Nephron (organoid): ENCODE measurements at regions not wholly inside any gene's neighbourhood (a gene's known extent, or its start where the extent isn't known, plus 50 kb on each side); places are given as distances from the start of the nearest gene placed in this dataset.

ENCODE experiments used
- H3K27ac Mint-ChIP-seq, 3 experiments: 2 replicates each; pipeline ENCODE4 v1.8.0; 2020; ENCODE audit warnings: mixed read lengths in 3 of 3, mild to moderate bottlenecking in 2 of 3, moderate library complexity in 1 of 3
- H3K27me3 Mint-ChIP-seq: 2 replicates; pipeline ENCODE4 v1.8.0; 2021; ENCODE audit warnings: low read depth, mild to moderate bottlenecking, moderate library complexity, mixed read lengths
- H3K36me3 Mint-ChIP-seq: 2 replicates; pipeline ENCODE4 v1.8.0; 2020; ENCODE audit warnings: low read depth, mixed read lengths
- H3K4me1 Mint-ChIP-seq: 2 replicates; pipeline ENCODE4 v1.8.0; 2020; ENCODE audit warnings: mixed read lengths
- H3K4me3 Mint-ChIP-seq, 3 experiments: 2 replicates each; pipeline ENCODE4 v1.8.0; 2020; ENCODE audit warnings: mild to moderate bottlenecking in 3 of 3, mixed read lengths in 3 of 3, moderate library complexity in 2 of 3
- H3K9me3 Mint-ChIP-seq: 2 replicates; pipeline ENCODE4 v1.8.0; 2020; ENCODE audit warnings: mixed read lengths
- CTCF ChIP-seq, 3 experiments: fragments of 200-600 bp; sonication (generic); IDR thresholded peaks; one replicate each; pipeline ENCODE4 v1.5.0; 2021; ENCODE audit warnings: antibody characterized with exemption in 3 of 3; ENCODE audit not compliant: unreplicated experiment in 3 of 3

- Mint-ChIP-seq H3K27me3 (no peaks in the 10 kb centered on the region), H3K9me3 (peaks cover 13% of the 10 kb centered on the region)
These were observed 467.3 kb upstream of the RGS18 start for GRCh38 chr1:191690931-191691330.

GRCh38 chr1:191693797-191694196, 464.5 kb upstream of the RGS18 start:
- Mint-ChIP-seq H3K4me3 (no peak overlapping the region), H3K36me3 (peaks cover 9% of the 10 kb centered on the region), H3K27me3 (no peaks in the 10 kb centered on the region), H3K9me3 (peaks cover 13% of the 10 kb centered on the region), H3K4me1 (no peaks in the 10 kb centered on the region), H3K27ac (no peak overlapping the region)
- no peak for TF ChIP-seq CTCF (IDR thresholded peaks at IDR 0.05; ENCODE audit: unreplicated experiment in 3 of 3)

More at GRCh38 chr1:191690931-191691330, 467.3 kb upstream of the RGS18 start:
- peaks cover 5% of the 10 kb centered on the region for H3K4me1 Mint-ChIP-seq
- no peak overlapping the region for H3K4me3 Mint-ChIP-seq
- peaks cover 9% of the 10 kb centered on the region for H3K36me3 Mint-ChIP-seq
- no peak overlapping the region for H3K27ac Mint-ChIP-seq
- no peak for TF ChIP-seq CTCF (IDR thresholded peaks at IDR 0.05; ENCODE audit: unreplicated experiment in 3 of 3)

- peaks cover 13% of the 10 kb centered on the region for H3K9me3 Mint-ChIP-seq
- no peak for TF ChIP-seq CTCF (IDR thresholded peaks at IDR 0.05; ENCODE audit: unreplicated experiment in 3 of 3)
These were observed 462.4 kb upstream of the RGS18 start for GRCh38 chr1:191695865-191696264.

GRCh38 chr1:191696354-191696753, 461.9 kb upstream of the RGS18 start:
- Mint-ChIP-seq H3K27me3 (no peaks in the 10 kb centered on the region), H3K9me3 (peaks cover 13% of the 10 kb centered on the region), H3K36me3 (peaks cover 9% of the 10 kb centered on the region), H3K27ac (no peak overlapping the region), H3K4me1 (no peaks in the 10 kb centered on the region), H3K4me3 (no peak overlapping the region)
- TF ChIP-seq CTCF (IDR thresholded peaks at IDR 0.05; ENCODE audit: unreplicated experiment in 3 of 3) = no peak

More at GRCh38 chr1:191695865-191696264, 462.4 kb upstream of the RGS18 start:
- H3K27ac Mint-ChIP-seq = no peak overlapping the region
- H3K27me3 Mint-ChIP-seq = no peaks in the 10 kb centered on the region
- H3K4me1 Mint-ChIP-seq = no peaks in the 10 kb centered on the region
- H3K36me3 Mint-ChIP-seq = peaks cover 9% of the 10 kb centered on the region
- no peak overlapping the region for H3K4me3 Mint-ChIP-seq

- Mint-ChIP-seq H3K36me3 (peaks cover 9% of the 10 kb centered on the region), H3K27ac (no peak overlapping the region), H3K27me3 (no peaks in the 10 kb centered on the region), H3K4me3 (no peak overlapping the region), H3K9me3 (peaks cover 13% of the 10 kb centered on the region), H3K4me1 (no peaks in the 10 kb centered on the region)
- no peak for TF ChIP-seq CTCF (IDR thresholded peaks at IDR 0.05; ENCODE audit: unreplicated experiment in 3 of 3)
These were observed 460.7 kb upstream of the RGS18 start for GRCh38 chr1:191697556-191697955.

- Mint-ChIP-seq H3K27me3 (no peaks in the 10 kb centered on the region), H3K9me3 (peaks cover 10% of the 10 kb centered on the region), H3K4me3 (no peak overlapping the region), H3K36me3 (peaks cover 9% of the 10 kb centered on the region), H3K27ac (peak overlapping the region in 1 of 3 experiments; percentile 34), H3K4me1 (no peaks in the 10 kb centered on the region)
- no peak for TF ChIP-seq CTCF (IDR thresholded peaks at IDR 0.05; ENCODE audit: unreplicated experiment in 3 of 3)
These were observed 460.0 kb upstream of the RGS18 start for GRCh38 chr1:191698246-191698645.
